OCI-LY7 (cell line): ENCODE measurements at regions not wholly inside any gene's neighbourhood (a gene's known extent, or its start where the extent isn't known, plus 50 kb on each side); places are given as distances from the start of the nearest gene placed in this dataset.

ENCODE experiments used
- EZH2phosphoT487 ChIP-seq: fragments of 200-600 bp; sonication (generic); IDR thresholded peaks from 2 replicates; pipeline ENCODE4 v1.6.1; 2018; ENCODE audit warnings: low read depth, borderline replicate concordance, mild to moderate bottlenecking, mixed run types, antibody characterized with exemption, low read length, moderate library complexity, mixed read lengths
- TF ChIP-seq, protein P1 (sequence below): fragments of 200-600 bp; sonication (generic); conservative IDR thresholded peaks from 2 replicates; pipeline ENCODE4 v1.5.1; 2014; ENCODE audit warnings: mild to moderate bottlenecking, antibody characterized with exemption, low read length, moderate library complexity, mixed read lengths

- TF ChIP-seq, protein P1, sequence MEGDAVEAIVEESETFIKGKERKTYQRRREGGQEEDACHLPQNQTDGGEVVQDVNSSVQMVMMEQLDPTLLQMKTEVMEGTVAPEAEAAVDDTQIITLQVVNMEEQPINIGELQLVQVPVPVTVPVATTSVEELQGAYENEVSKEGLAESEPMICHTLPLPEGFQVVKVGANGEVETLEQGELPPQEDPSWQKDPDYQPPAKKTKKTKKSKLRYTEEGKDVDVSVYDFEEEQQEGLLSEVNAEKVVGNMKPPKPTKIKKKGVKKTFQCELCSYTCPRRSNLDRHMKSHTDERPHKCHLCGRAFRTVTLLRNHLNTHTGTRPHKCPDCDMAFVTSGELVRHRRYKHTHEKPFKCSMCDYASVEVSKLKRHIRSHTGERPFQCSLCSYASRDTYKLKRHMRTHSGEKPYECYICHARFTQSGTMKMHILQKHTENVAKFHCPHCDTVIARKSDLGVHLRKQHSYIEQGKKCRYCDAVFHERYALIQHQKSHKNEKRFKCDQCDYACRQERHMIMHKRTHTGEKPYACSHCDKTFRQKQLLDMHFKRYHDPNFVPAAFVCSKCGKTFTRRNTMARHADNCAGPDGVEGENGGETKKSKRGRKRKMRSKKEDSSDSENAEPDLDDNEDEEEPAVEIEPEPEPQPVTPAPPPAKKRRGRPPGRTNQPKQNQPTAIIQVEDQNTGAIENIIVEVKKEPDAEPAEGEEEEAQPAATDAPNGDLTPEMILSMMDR: no peak
- no peak for TF ChIP-seq EZH2phosphoT487
These were observed 189.7 kb downstream of the TRIML1 start for GRCh38 chr4:188328966-188329365.
